GM18511 (cell line): ENCODE measurements at regions not wholly inside any gene's neighbourhood (a gene's known extent, or its start where the extent isn't known, plus 50 kb on each side); places are given as distances from the start of the nearest gene placed in this dataset.

ENCODE experiments used
- ATAC-seq: cut with Tn5 transposase; IDR thresholded peaks from one replicate; pipeline ENCODE4 v1.9.1; 2021; ENCODE audit warnings: mild to moderate bottlenecking, moderate library complexity; ENCODE audit not compliant: unreplicated experiment

- no peak for ATAC-seq
These were observed 1394.8 kb upstream of the SLC10A2 start for GRCh38 chr13:104461049-104461448.

GRCh38 chr13:104460554-104460953, 1394.3 kb upstream of the SLC10A2 start:
- ATAC-seq = no peak

- no peak for ATAC-seq
These were observed 1383.8 kb upstream of the SLC10A2 start for GRCh38 chr13:104450006-104450405.

- ATAC-seq = no peak
These were observed 1381.1 kb upstream of the SLC10A2 start for GRCh38 chr13:104447348-104447747.

- no peak for ATAC-seq
These were observed 1376.3 kb upstream of the SLC10A2 start for GRCh38 chr13:104442536-104442935.

GRCh38 chr13:104436555-104436954, 1370.3 kb upstream of the SLC10A2 start:
- no peak for ATAC-seq

- ATAC-seq = no peak
These were observed 1365.7 kb upstream of the SLC10A2 start for GRCh38 chr13:104431895-104432294.

- ATAC-seq = no peak
These were observed 1360.2 kb upstream of the SLC10A2 start for GRCh38 chr13:104426435-104426834.

GRCh38 chr13:104422668-104423067, 1356.5 kb upstream of the SLC10A2 start:
- ATAC-seq = no peak

GRCh38 chr13:104416973-104417372, 1350.8 kb upstream of the SLC10A2 start:
- ATAC-seq = no peak

GRCh38 chr13:104414771-104415170, 1348.6 kb upstream of the SLC10A2 start:
- no peak for ATAC-seq

- ATAC-seq = no peak
These were observed 1348.0 kb upstream of the SLC10A2 start for GRCh38 chr13:104414181-104414580.

GRCh38 chr13:104411141-104411765, 1345.0 kb upstream of the SLC10A2 start:
- ATAC-seq = no peak

GRCh38 chr13:104408733-104409132, 1342.5 kb upstream of the SLC10A2 start:
- ATAC-seq = no peak

- no peak for ATAC-seq
These were observed 1338.1 kb upstream of the SLC10A2 start for GRCh38 chr13:104404325-104404724.

GRCh38 chr13:104389691-104390090, 1323.5 kb upstream of the SLC10A2 start:
- no peak for ATAC-seq

GRCh38 chr13:104387510-104387909, 1321.3 kb upstream of the SLC10A2 start:
- no peak for ATAC-seq

GRCh38 chr13:104385404-104385803, 1319.2 kb upstream of the SLC10A2 start:
- no peak for ATAC-seq

- no peak for ATAC-seq
These were observed 1316.7 kb upstream of the SLC10A2 start for GRCh38 chr13:104382951-104383350.

- no peak for ATAC-seq
These were observed 1310.4 kb upstream of the SLC10A2 start for GRCh38 chr13:104376588-104376987.

GRCh38 chr13:104375614-104376013, 1309.4 kb upstream of the SLC10A2 start:
- ATAC-seq = no peak

- no peak for ATAC-seq
These were observed 1306.0 kb upstream of the SLC10A2 start for GRCh38 chr13:104372095-104372655.

GRCh38 chr13:104365430-104365829, 1299.2 kb upstream of the SLC10A2 start:
- no peak for ATAC-seq
